GM19463 (cell line): ENCODE measurements at regions not wholly inside any gene's neighbourhood (a gene's known extent, or its start where the extent isn't known, plus 50 kb on each side); places are given as distances from the start of the nearest gene placed in this dataset.
A peak's percentile ranks its signal among the peaks of the same experiment; 100 is the strongest.

Experiments
- ATAC-seq: cut with Tn5 transposase; IDR thresholded peaks from one replicate; pipeline ENCODE4 v1.9.1; 2021; ENCODE audit warnings: mild to moderate bottlenecking, moderate library complexity; ENCODE audit not compliant: unreplicated experiment

GRCh38 chr21:35940074-35940927 lies 120.0 kb downstream of the SETD4 start:
- ATAC-seq, result no peak

GRCh38 chr21:35938446-35938845 lies 121.9 kb downstream of the SETD4 start:
- ATAC-seq, result no peak

GRCh38 chr21:35933466-35933865 lies 126.9 kb downstream of the SETD4 start:
- ATAC-seq, result no peak

GRCh38 chr21:35932232-35932911 lies 128.0 kb downstream of the SETD4 start:
- peak; percentile 85 for ATAC-seq

GRCh38 chr21:35929901-35930300 lies 130.4 kb downstream of the SETD4 start:
- ATAC-seq, result no peak

- no peak for ATAC-seq
These were observed 133.1 kb downstream of the SETD4 start for GRCh38 chr21:35927262-35927661.

- no peak for ATAC-seq
These were observed 134.2 kb downstream of the SETD4 start for GRCh38 chr21:35926003-35926740.

GRCh38 chr21:35925497-35925896 lies 134.8 kb downstream of the SETD4 start:
- no peak for ATAC-seq

- ATAC-seq, result no peak
These were observed 135.5 kb downstream of the SETD4 start for GRCh38 chr21:35924714-35925301.

GRCh38 chr21:35923971-35924370 lies 136.4 kb downstream of the SETD4 start:
- ATAC-seq, result no peak

- no peak for ATAC-seq
These were observed 137.7 kb downstream of the SETD4 start for GRCh38 chr21:35922618-35923017.

- no peak for ATAC-seq
These were observed 138.9 kb downstream of the SETD4 start for GRCh38 chr21:35921471-35921870.

GRCh38 chr21:35920436-35920835 lies 139.9 kb downstream of the SETD4 start:
- no peak for ATAC-seq

- ATAC-seq, result no peak
These were observed 145.3 kb downstream of the SETD4 start for GRCh38 chr21:35915030-35915429.

- no peak for ATAC-seq
These were observed 148.7 kb downstream of the SETD4 start for GRCh38 chr21:35911412-35912191.

GRCh38 chr21:35909456-35910223 lies 150.7 kb downstream of the SETD4 start:
- ATAC-seq, result no peak

- no peak for ATAC-seq
These were observed 151.8 kb downstream of the SETD4 start for GRCh38 chr21:35908311-35909078.

GRCh38 chr21:35906586-35906985 lies 153.7 kb downstream of the SETD4 start:
- no peak for ATAC-seq

- no peak for ATAC-seq
These were observed 154.4 kb downstream of the SETD4 start for GRCh38 chr21:35905963-35906345.
